Activated CD4-positive, alpha-beta T cell treated with anti-CD3 and anti-CD28 coated beads for 4 hours (primary cell): ENCODE measurements at regions not wholly inside any gene's neighbourhood (a gene's known extent, or its start where the extent isn't known, plus 50 kb on each side); places are given as distances from the start of the nearest gene placed in this dataset.
A peak's percentile ranks its signal among the peaks of the same experiment; 100 is the strongest.

Experiments used
- DNase-seq, 2 donors: peaks; one replicate each; pipeline ENCODE4 v3.0.0-alpha.2; 2020

DNA sequence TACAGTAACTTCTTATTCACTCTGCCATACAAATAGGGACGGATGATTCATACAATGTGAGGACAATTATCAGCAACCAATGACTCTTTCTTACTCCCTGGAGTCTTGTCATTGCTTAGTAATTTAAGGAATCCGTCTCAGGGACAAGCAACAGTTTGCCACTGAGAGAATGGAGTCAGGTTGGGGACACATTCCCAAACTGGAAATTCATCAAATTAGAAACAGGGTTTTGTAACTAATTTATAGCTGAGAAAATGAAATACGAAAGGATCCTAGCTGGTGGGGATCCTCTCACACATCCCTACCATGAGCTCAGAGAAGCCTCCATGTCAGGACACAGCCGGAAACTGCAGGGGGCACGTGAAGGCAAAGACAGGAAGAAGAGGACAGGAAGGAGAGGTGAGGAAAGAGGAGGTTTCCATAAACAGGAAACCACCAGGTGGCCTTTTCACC lies 50.4 kb upstream of the KDR start:
- DNase-seq: no peak

DNA sequence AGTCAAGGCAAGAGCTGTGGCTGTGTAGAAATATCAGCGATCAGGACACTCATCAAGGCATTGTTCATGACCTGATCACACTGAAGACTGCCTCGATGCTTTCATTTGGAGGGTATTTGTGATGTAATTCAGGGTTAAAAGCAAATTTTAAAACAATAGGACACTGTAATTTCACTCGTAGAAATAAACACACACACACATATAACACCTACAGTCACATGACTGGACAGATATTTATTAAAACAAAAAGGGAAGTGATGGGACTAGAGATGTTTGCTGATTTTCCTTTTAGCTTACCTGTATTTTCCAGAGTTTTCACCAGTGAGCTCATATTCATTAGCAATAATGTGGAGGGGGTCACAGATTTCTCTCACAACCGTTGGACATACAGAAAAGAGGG lies 51.1 kb upstream of the KDR start:
- no peak for DNase-seq

- DNase-seq: no peak
Measured at GRCh38 chr4:55177461-55177860, 52.1 kb upstream of the KDR start.

GRCh38 chr4:55178226-55179005 lies 53.0 kb upstream of the KDR start:
- no peak for DNase-seq

- DNase-seq: no peak
Measured at GRCh38 chr4:55181010-55182005, 55.9 kb upstream of the KDR start.

GRCh38 chr4:55183926-55184599 lies 58.7 kb upstream of the KDR start:
- no peak for DNase-seq

DNA sequence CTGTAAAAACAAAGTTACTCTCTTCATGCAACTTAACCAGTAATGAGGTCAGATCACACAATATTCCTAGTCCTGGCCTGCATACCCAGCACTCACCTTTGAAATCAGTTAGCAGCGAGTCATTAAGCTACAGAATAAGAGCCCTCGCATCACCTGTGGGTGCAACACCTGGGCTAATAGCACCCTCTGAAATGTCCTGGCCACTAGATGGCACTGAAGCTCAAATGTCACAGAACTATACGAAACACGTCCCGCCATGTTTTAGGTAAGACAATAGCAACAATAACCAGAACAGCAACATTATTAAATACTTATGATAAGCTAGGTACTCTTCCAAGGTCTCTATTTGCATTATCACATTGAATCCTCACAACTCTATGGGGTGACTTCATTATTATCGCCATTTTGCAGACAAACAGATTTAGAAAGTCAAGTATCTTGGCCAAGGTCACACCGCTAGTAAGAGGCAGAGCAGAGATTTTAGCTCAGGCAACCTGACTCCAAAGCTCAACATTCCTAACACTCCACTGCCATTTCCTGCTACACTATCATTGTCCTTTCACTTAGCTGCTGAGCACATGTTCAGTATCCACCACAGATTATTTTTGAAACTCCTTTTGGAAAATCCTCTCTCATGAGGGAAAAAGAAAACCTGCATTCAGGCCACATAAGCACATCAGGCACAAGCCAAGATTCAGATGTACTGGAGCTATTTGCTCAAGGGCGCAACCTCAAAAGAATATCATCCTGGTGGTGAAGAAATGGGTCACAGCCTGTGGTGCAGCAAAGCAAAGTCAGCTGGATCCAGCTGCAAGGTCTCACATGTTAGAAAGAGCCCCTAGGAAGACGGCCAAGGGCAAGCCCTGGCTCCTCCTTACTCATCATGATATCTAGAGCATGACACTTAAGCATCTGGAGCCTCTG lies 59.5 kb upstream of the KDR start:
- DNase-seq: peak; percentile 4 to 37

GRCh38 chr4:55186123-55186522 lies 60.7 kb upstream of the KDR start:
- DNase-seq: no peak

GRCh38 chr4:55186700-55187099 lies 61.3 kb upstream of the KDR start:
- DNase-seq: no peak

- no peak for DNase-seq
Measured at GRCh38 chr4:55214172-55214571, 88.8 kb upstream of the KDR start.

- DNase-seq: no peak
Measured at GRCh38 chr4:55215087-55215486, 89.7 kb upstream of the KDR start.

- no peak for DNase-seq
Measured at GRCh38 chr4:55216863-55217635, 91.7 kb upstream of the KDR start.

- DNase-seq: no peak
Measured at GRCh38 chr4:55218041-55218440, 92.6 kb upstream of the KDR start.

- no peak for DNase-seq
Measured at GRCh38 chr4:55237839-55238238, 108.2 kb upstream of the SRD5A3 start.

GRCh38 chr4:55238407-55238806 lies 107.6 kb upstream of the SRD5A3 start:
- DNase-seq: no peak

DNA sequence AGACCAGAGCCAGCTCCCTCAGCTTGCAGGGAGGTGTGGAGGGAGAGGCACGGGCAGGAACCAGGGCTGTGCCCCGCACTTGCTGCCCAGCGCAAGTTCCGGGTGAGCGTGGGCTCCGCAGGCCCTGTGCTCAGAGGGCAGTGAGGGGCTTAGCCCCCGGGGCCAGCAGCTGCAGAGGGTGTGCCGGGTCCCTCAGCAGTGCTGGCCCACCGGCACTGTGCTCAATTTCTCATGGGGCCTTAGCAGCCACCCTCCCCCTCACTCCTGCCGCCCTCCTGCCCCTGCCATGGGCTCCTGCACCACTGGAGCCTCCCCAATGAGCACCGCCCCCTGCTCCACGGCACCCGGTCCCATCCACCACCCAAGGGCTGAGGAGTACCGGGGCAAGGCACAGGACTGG lies 104.6 kb upstream of the SRD5A3 start:
- no peak for DNase-seq

DNA sequence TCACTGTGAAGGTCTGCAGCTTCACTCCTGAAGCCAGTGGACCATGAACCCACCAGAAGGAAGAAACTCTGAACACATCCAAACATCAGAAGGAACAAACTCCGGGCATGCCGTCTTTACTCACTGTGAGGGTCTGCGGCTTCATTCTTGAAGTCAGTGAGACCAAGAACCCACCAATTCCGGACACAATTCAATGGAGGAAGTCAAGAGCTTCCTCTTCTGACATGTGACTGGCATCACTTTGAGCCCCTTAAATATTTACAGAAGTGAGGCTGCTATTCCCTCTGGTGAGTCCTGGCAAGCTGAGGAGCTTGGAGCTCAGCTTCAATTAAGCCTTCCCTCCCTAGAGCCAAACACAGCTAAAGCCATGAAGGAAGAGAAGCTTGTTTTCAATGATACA lies 103.5 kb upstream of the SRD5A3 start:
- DNase-seq: no peak

DNA sequence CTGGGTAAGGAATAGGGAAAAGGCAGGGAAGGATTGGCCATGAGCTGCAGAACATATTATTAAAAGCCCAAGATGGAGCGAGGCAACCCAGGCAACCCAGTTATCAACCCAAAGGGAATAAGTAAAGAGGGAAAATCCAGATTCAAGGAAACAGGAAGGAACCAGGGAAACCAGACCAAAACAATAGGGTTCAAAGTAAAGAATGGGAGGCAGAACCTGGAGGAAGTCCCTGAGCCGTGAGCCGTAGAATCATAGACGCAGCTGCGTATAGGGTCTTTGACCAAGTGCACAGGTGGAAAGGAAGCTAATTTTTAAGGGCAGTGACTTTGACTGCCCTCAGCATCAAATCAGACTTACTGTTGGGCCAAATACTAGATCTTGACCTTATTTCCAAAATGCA lies 98.5 kb upstream of the SRD5A3 start:
- DNase-seq: no peak

DNA sequence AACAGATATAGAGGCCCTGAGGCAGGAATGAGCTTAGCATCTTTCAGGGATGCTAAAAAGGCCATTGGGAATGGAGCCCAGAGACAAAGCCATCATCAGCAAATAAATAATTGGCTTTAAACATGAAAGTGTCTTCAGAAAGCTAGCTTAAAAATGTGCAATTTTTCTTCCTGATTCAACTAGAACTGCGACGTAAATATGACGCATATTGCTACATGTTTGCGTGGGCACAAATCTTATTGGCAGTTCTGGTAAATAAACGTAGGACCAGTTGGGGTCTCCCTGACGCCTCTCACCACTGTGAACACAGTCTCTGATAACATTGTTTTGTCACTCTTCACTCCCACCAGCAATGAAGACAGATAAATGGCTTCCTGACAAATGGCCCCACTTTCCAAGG lies 97.3 kb upstream of the SRD5A3 start:
- no peak for DNase-seq

DNA sequence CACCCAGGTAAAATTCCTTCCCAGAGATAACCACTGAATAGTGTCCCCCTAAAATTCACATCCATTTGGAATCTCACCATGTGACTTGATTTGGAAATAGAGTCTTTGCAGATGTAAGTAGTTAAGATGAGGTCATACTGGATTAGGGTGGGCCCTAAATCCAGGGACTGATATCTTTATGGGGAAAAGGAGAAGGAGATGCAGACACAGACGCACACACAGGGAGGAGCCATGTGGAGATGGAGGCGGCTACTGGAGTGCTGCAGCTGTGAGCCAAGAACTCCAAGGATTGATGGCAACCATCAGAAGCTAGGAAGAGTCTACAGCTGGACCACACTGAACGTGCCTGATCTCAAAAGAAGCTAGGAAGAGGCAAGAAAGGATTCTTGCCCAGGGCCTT lies 96.6 kb upstream of the SRD5A3 start:
- no peak for DNase-seq

GRCh38 chr4:55251342-55251741 lies 94.7 kb upstream of the SRD5A3 start:
- DNase-seq: no peak
